GM21529 (cell line): ENCODE measurements at regions not wholly inside any gene's neighbourhood (a gene's known extent, or its start where the extent isn't known, plus 50 kb on each side); places are given as distances from the start of the nearest gene placed in this dataset.

Experiments
- ATAC-seq: cut with Tn5 transposase; IDR thresholded peaks from one replicate; pipeline ENCODE4 v1.9.1; 2021; ENCODE audit not compliant: unreplicated experiment

- no peak for ATAC-seq
These were observed 63.7 kb upstream of the PSMD7 start for GRCh38 chr16:74232806-74233465.

- no peak for ATAC-seq
These were observed 66.5 kb upstream of the PSMD7 start for GRCh38 chr16:74230126-74230525.

- no peak for ATAC-seq
These were observed 70.2 kb upstream of the PSMD7 start for GRCh38 chr16:74226338-74226954.

- ATAC-seq, result no peak
These were observed 71.6 kb upstream of the PSMD7 start for GRCh38 chr16:74224828-74225612.

GRCh38 chr16:74221828-74222227 lies 74.8 kb upstream of the PSMD7 start:
- ATAC-seq, result no peak

GRCh38 chr16:74219706-74220105 lies 76.9 kb upstream of the PSMD7 start:
- ATAC-seq, result no peak

GRCh38 chr16:74218871-74219270 lies 77.7 kb upstream of the PSMD7 start:
- ATAC-seq, result no peak

GRCh38 chr16:74216319-74216718 lies 80.3 kb upstream of the PSMD7 start:
- ATAC-seq, result no peak

GRCh38 chr16:74215249-74215648 lies 81.4 kb upstream of the PSMD7 start:
- ATAC-seq, result no peak

GRCh38 chr16:74213372-74213771 lies 83.2 kb upstream of the PSMD7 start:
- no peak for ATAC-seq

GRCh38 chr16:74210245-74210644 lies 86.4 kb upstream of the PSMD7 start:
- ATAC-seq, result no peak

- no peak for ATAC-seq
These were observed 94.6 kb upstream of the PSMD7 start for GRCh38 chr16:74202009-74202408.

- ATAC-seq, result no peak
These were observed 95.0 kb upstream of the PSMD7 start for GRCh38 chr16:74201576-74201975.

GRCh38 chr16:74200921-74201320 lies 95.7 kb upstream of the PSMD7 start:
- no peak for ATAC-seq

- no peak for ATAC-seq
These were observed 96.8 kb upstream of the PSMD7 start for GRCh38 chr16:74199842-74200124.

- no peak for ATAC-seq
These were observed 97.4 kb upstream of the PSMD7 start for GRCh38 chr16:74199066-74199841.

GRCh38 chr16:74192281-74192797 lies 104.3 kb upstream of the PSMD7 start:
- ATAC-seq, result no peak

GRCh38 chr16:74190292-74190691 lies 106.3 kb upstream of the PSMD7 start:
- no peak for ATAC-seq

- no peak for ATAC-seq
These were observed 107.8 kb upstream of the PSMD7 start for GRCh38 chr16:74188856-74189255.

- no peak for ATAC-seq
These were observed 110.0 kb upstream of the PSMD7 start for GRCh38 chr16:74186561-74186971.

- no peak for ATAC-seq
These were observed 111.8 kb upstream of the PSMD7 start for GRCh38 chr16:74184839-74185238.
